CD4-positive, alpha-beta memory T cell (primary cell): ENCODE measurements at regions not wholly inside any gene's neighbourhood (a gene's known extent, or its start where the extent isn't known, plus 50 kb on each side); places are given as distances from the start of the nearest gene placed in this dataset.

Experiments
- CTCF ChIA-PET: fragments of 350-600 bp; sonication (Branson Sonifier 250); formaldehyde crosslinking; loops from one replicate; lab custom pipeline; 2021; ENCODE audit warnings: inconsistent platforms; ENCODE audit not compliant: partially characterized antibody; lab: Charles Lee
- POLR2A ChIA-PET: fragments of 350-600 bp; sonication (Branson Sonifier 250); formaldehyde crosslinking; loops from one replicate; lab custom pipeline; 2021; ENCODE audit not compliant: partially characterized antibody; lab: Charles Lee
- DNase-seq, 5 donors: peaks; one replicate each; pipeline versions ENCODE4 v3.0.0 to v3.0.0-alpha.2; 2020 to 2022; ENCODE audit warnings: mixed read lengths in 1 of 5
- H3K27ac ChIP-seq: one replicate; pipeline ENCODE4 v1.7.0; 2013; ENCODE audit warnings: low read depth, low read length
- H3K27me3 ChIP-seq: 2 replicates; pipeline ENCODE4 v1.7.0; 2013; ENCODE audit warnings: mild to moderate bottlenecking, low read length, moderate library complexity; ENCODE audit not compliant: insufficient read depth
- H3K36me3 ChIP-seq: 2 replicates; pipeline ENCODE4 v1.7.0; 2013; ENCODE audit warnings: mild to moderate bottlenecking, low read length, moderate library complexity; ENCODE audit not compliant: insufficient read depth
- H3K4me1 ChIP-seq: 2 replicates; pipeline ENCODE4 v1.7.0; 2013; ENCODE audit warnings: mild to moderate bottlenecking, low read length, moderate library complexity; ENCODE audit not compliant: insufficient read depth
- H3K4me3 ChIP-seq, 2 donors: one replicate each; pipeline ENCODE4 v1.7.0; 2013; ENCODE audit warnings: low read length in 2 of 2, mild to moderate bottlenecking in 1 of 2
- H3K9me3 ChIP-seq, 2 donors: one replicate each; pipeline ENCODE4 v1.7.0; 2013; ENCODE audit warnings: low read length in 2 of 2, control low read depth in 1 of 2; ENCODE audit not compliant: control insufficient read depth in 1 of 2
- H3K27ac Mint-ChIP-seq, 7 donors: one replicate each; pipeline ENCODE4 v1.8.0; 2020 to 2021; ENCODE audit warnings: mixed read lengths in 7 of 7, mild to moderate bottlenecking in 6 of 7, inconsistent platforms in 3 of 7, moderate library complexity in 3 of 7
- H3K27me3 Mint-ChIP-seq, 2 donors: one replicate each; pipeline ENCODE4 v1.8.0; 2020 to 2021; ENCODE audit warnings: mixed read lengths in 2 of 2
- H3K36me3 Mint-ChIP-seq, 2 donors: one replicate each; pipeline ENCODE4 v1.8.0; 2020 to 2021; ENCODE audit warnings: mixed read lengths in 2 of 2, inconsistent platforms in 1 of 2, mild to moderate bottlenecking in 1 of 2
- H3K4me1 Mint-ChIP-seq, 4 donors: one replicate each; pipeline ENCODE4 v1.8.0; 2020 to 2021; ENCODE audit warnings: mixed read lengths in 4 of 4, mild to moderate bottlenecking in 1 of 4
- H3K4me3 Mint-ChIP-seq, 8 donors: one replicate each; pipeline ENCODE4 v1.8.0; 2020 to 2021; ENCODE audit warnings: mixed read lengths in 8 of 8, mild to moderate bottlenecking in 7 of 8, moderate library complexity in 6 of 8, inconsistent platforms in 3 of 8
- H3K9me3 Mint-ChIP-seq, 8 donors: one replicate each; pipeline ENCODE4 v1.8.0; 2020 to 2021; ENCODE audit warnings: mixed read lengths in 8 of 8, mild to moderate bottlenecking in 5 of 8, inconsistent platforms in 3 of 8, moderate library complexity in 1 of 8
- intact Hi-C: fragments of 100-400 bp; cut with micrococcal nuclease; formaldehyde crosslinking; loops from one replicate; pipeline ENCODE4 v1.15.1; 2023

- intact Hi-C loops, result no loop called here
- Mint-ChIP-seq H3K27ac (no peak overlapping the region), H3K9me3 (peaks cover 0 to 4% (median 2%) of the 10 kb centered on the region in 8 donors), H3K27me3 (peaks cover 9 to 18% of the 10 kb centered on the region in 2 donors), H3K36me3 (no peaks in the 10 kb centered on the region), H3K4me3 (no peak overlapping the region), H3K4me1 (no peaks in the 10 kb centered on the region)
- Histone ChIP-seq H3K27ac (no peak overlapping the region), H3K27me3 (no peaks in the 10 kb centered on the region), H3K4me3 (no peak overlapping the region), H3K36me3 (no peaks in the 10 kb centered on the region), H3K4me1 (no peaks in the 10 kb centered on the region), H3K9me3 (no peaks in the 10 kb centered on the region)
- CTCF ChIA-PET, result no interaction called here
- POLR2A ChIA-PET, result no interaction called here
- DNase-seq, result no peak
These were observed 298.1 kb upstream of the FOXQ1 start for GRCh38 chr6:1013656-1014430.

- Histone ChIP-seq H3K4me1 (no peaks in the 10 kb centered on the region), H3K27me3 (no peaks in the 10 kb centered on the region), H3K27ac (no peak overlapping the region), H3K4me3 (no peak overlapping the region), H3K36me3 (no peaks in the 10 kb centered on the region), H3K9me3 (no peaks in the 10 kb centered on the region)
- H3K9me3 Mint-ChIP-seq, result peaks cover 0 to 4% (median 2%) of the 10 kb centered on the region in 8 donors
- DNase-seq, result no peak
- intact Hi-C loops, result no loop called here
- POLR2A ChIA-PET, result no interaction called here
- no peak overlapping the region for H3K4me3 Mint-ChIP-seq
- no peaks in the 10 kb centered on the region for H3K36me3 Mint-ChIP-seq
- no peak overlapping the region for H3K27ac Mint-ChIP-seq
- no peaks in the 10 kb centered on the region for H3K4me1 Mint-ChIP-seq
- peaks cover 9 to 20% of the 10 kb centered on the region in 2 donors for H3K27me3 Mint-ChIP-seq
- CTCF ChIA-PET, result no interaction called here
These were observed 302.8 kb upstream of the FOXQ1 start for GRCh38 chr6:1009103-1009502.

GRCh38 chr6:1007159-1007558, 304.7 kb upstream of the FOXQ1 start:
- Histone ChIP-seq H3K27me3 (no peaks in the 10 kb centered on the region), H3K36me3 (no peaks in the 10 kb centered on the region), H3K27ac (no peak overlapping the region), H3K9me3 (no peaks in the 10 kb centered on the region), H3K4me3 (no peak overlapping the region), H3K4me1 (no peaks in the 10 kb centered on the region)
- CTCF ChIA-PET, result no interaction called here
- POLR2A ChIA-PET, result no interaction called here
- H3K9me3 Mint-ChIP-seq, result peaks cover 0 to 1% (median 0%) of the 10 kb centered on the region in 8 donors
- no peaks in the 10 kb centered on the region for H3K4me1 Mint-ChIP-seq
- no peak overlapping the region for H3K27ac Mint-ChIP-seq
- no peaks in the 10 kb centered on the region for H3K36me3 Mint-ChIP-seq
- peaks cover 6 to 15% of the 10 kb centered on the region in 2 donors for H3K27me3 Mint-ChIP-seq
- intact Hi-C loops, result no loop called here
- no peak overlapping the region for H3K4me3 Mint-ChIP-seq
- no peak for DNase-seq

GRCh38 chr6:1004885-1005630, 306.8 kb upstream of the FOXQ1 start:
- ChIA-PET POLR2A (no interaction called here), CTCF (no interaction called here)
- H3K27me3 Mint-ChIP-seq, result peaks cover 6 to 11% of the 10 kb centered on the region in 2 donors
- H3K4me3 Mint-ChIP-seq, result no peak overlapping the region
- H3K4me1 Mint-ChIP-seq, result no peaks in the 10 kb centered on the region
- Histone ChIP-seq H3K4me3 (no peak overlapping the region), H3K27ac (no peak overlapping the region), H3K4me1 (no peaks in the 10 kb centered on the region), H3K9me3 (no peaks in the 10 kb centered on the region), H3K27me3 (no peaks in the 10 kb centered on the region), H3K36me3 (no peaks in the 10 kb centered on the region)
- no peak overlapping the region for H3K27ac Mint-ChIP-seq
- peaks cover 0 to 1% (median 0%) of the 10 kb centered on the region in 8 donors for H3K9me3 Mint-ChIP-seq
- no peak for DNase-seq
- no peaks in the 10 kb centered on the region for H3K36me3 Mint-ChIP-seq
- intact Hi-C loops, result no loop called here

GRCh38 chr6:1003394-1004160, 308.3 kb upstream of the FOXQ1 start:
- ChIA-PET POLR2A (no interaction called here), CTCF (no interaction called here)
- H3K4me1 ChIP-seq, result no peaks in the 10 kb centered on the region
- intact Hi-C loops, result no loop called here
- no peak overlapping the region for H3K4me3 Mint-ChIP-seq
- no peaks in the 10 kb centered on the region for H3K9me3 ChIP-seq
- H3K9me3 Mint-ChIP-seq, result peaks cover 0 to 1% (median 0%) of the 10 kb centered on the region in 8 donors
- H3K27me3 ChIP-seq, result no peaks in the 10 kb centered on the region
- H3K36me3 Mint-ChIP-seq, result no peaks in the 10 kb centered on the region
- H3K4me3 ChIP-seq, result no peak overlapping the region
- H3K4me1 Mint-ChIP-seq, result no peaks in the 10 kb centered on the region
- no peaks in the 10 kb centered on the region for H3K36me3 ChIP-seq
- no peak for DNase-seq
- peaks cover 0 to 6% of the 10 kb centered on the region in 2 donors for H3K27me3 Mint-ChIP-seq
- H3K27ac ChIP-seq, result no peak overlapping the region
- H3K27ac Mint-ChIP-seq, result no peak overlapping the region

- H3K27ac ChIP-seq, result no peak overlapping the region
- Mint-ChIP-seq H3K36me3 (no peaks in the 10 kb centered on the region), H3K27ac (no peak overlapping the region), H3K9me3 (peaks cover 0 to 1% (median 0%) of the 10 kb centered on the region in 8 donors), H3K27me3 (peaks cover 0 to 12% of the 10 kb centered on the region in 2 donors), H3K4me3 (no peak overlapping the region), H3K4me1 (no peaks in the 10 kb centered on the region)
- H3K4me3 ChIP-seq, result no peak overlapping the region
- no peaks in the 10 kb centered on the region for H3K9me3 ChIP-seq
- POLR2A ChIA-PET, result no interaction called here
- no peaks in the 10 kb centered on the region for H3K4me1 ChIP-seq
- no peaks in the 10 kb centered on the region for H3K27me3 ChIP-seq
- intact Hi-C loops, result no loop called here
- DNase-seq, result no peak
- CTCF ChIA-PET, result no interaction called here
- no peaks in the 10 kb centered on the region for H3K36me3 ChIP-seq
These were observed 308.9 kb upstream of the FOXQ1 start for GRCh38 chr6:1002989-1003388.
